GM23338 (cell line): ENCODE measurements at regions not wholly inside any gene's neighbourhood (a gene's known extent, or its start where the extent isn't known, plus 50 kb on each side); places are given as distances from the start of the nearest gene placed in this dataset.

Source experiments
- ATAC-seq: fragments of 200-7000 bp; cut with Tn5 transposase; 3 replicates; pipeline ENCODE4 v1.9.1; 2020
- DNase-seq: peaks from one replicate; pipeline ENCODE4 v3.0.0-alpha.2; 2015; ENCODE audit warnings: low spot score
- H2AFZ ChIP-seq: fragments of 200-600 bp; sonication (generic); 2 replicates; pipeline ENCODE4 v1.8.0; 2016; ENCODE audit warnings: antibody characterized with exemption, mild to moderate bottlenecking, moderate library complexity
- H3F3A ChIP-seq: fragments of 200-600 bp; sonication (generic); replicated peaks from 2 replicates; pipeline ENCODE4 v1.8.0; 2017; ENCODE audit warnings: antibody characterized with exemption, mixed run types, low read depth
- H3K27ac ChIP-seq: fragments of 200-600 bp; sonication (generic); 2 replicates; pipeline ENCODE4 v1.6.1; 2016; ENCODE audit warnings: low read depth
- H3K27me3 ChIP-seq: fragments of 200-600 bp; sonication (generic); 2 replicates; pipeline ENCODE4 v1.8.0; 2016; ENCODE audit warnings: mild to moderate bottlenecking, mixed run types, moderate library complexity; ENCODE audit not compliant: insufficient read depth
- H3K36me3 ChIP-seq: fragments of 200-600 bp; sonication (generic); 2 replicates; pipeline ENCODE4 v1.8.0; 2016; ENCODE audit warnings: mild to moderate bottlenecking; ENCODE audit not compliant: insufficient read depth
- H3K4me1 ChIP-seq: fragments of 200-600 bp; sonication (generic); 2 replicates; pipeline ENCODE4 v1.8.0; 2016; ENCODE audit warnings: mild to moderate bottlenecking, moderate library complexity; ENCODE audit not compliant: insufficient read depth
- H3K4me2 ChIP-seq: fragments of 200-600 bp; sonication (generic); 2 replicates; pipeline ENCODE4 v1.7.1; 2017; ENCODE audit warnings: mixed run types
- H3K4me3 ChIP-seq: fragments of 200-600 bp; sonication (generic); 2 replicates; pipeline ENCODE4 v1.6.1; 2016; ENCODE audit warnings: mixed run types
- H3K79me2 ChIP-seq: fragments of 200-600 bp; sonication (generic); replicated peaks from 2 replicates; pipeline ENCODE4 v1.8.0; 2017; ENCODE audit warnings: mild to moderate bottlenecking; ENCODE audit not compliant: insufficient read depth
- H3K9me2 ChIP-seq: fragments of 200-600 bp; sonication (generic); 2 replicates; pipeline ENCODE4 v1.8.0; 2017; ENCODE audit not compliant: insufficient read depth
- H4K20me1 ChIP-seq: fragments of 200-600 bp; sonication (generic); replicated peaks from 2 replicates; pipeline ENCODE4 v1.8.0; 2017; ENCODE audit warnings: mild to moderate bottlenecking; ENCODE audit not compliant: insufficient read depth
- H3K27ac Mint-ChIP-seq: 2 replicates; pipeline ENCODE4 v1.8.0; 2020; ENCODE audit warnings: inconsistent platforms, mild to moderate bottlenecking, moderate library complexity, mixed read lengths
- H3K27me3 Mint-ChIP-seq: 3 replicates; pipeline ENCODE4 v1.8.0; 2022; ENCODE audit warnings: low read depth, mild to moderate bottlenecking, moderate library complexity, mixed read lengths, inconsistent platforms; ENCODE audit not compliant: insufficient read depth, poor library complexity
- H3K36me3 Mint-ChIP-seq: 3 replicates; pipeline ENCODE4 v1.8.0; 2021; ENCODE audit warnings: low read depth, mild to moderate bottlenecking, inconsistent platforms, moderate library complexity, mixed read lengths
- H3K4me1 Mint-ChIP-seq: 3 replicates; pipeline ENCODE4 v1.8.0; 2020; ENCODE audit warnings: mild to moderate bottlenecking, inconsistent platforms, mixed read lengths
- H3K4me3 Mint-ChIP-seq: 3 replicates; pipeline ENCODE4 v1.8.0; 2021; ENCODE audit warnings: moderate library complexity, mild to moderate bottlenecking, inconsistent platforms, mixed read lengths
- H3K9me3 Mint-ChIP-seq: 3 replicates; pipeline ENCODE4 v1.8.0; 2020; ENCODE audit warnings: moderate library complexity, mild to moderate bottlenecking, inconsistent platforms, mixed read lengths
- CREB1 ChIP-seq: fragments of 250-450 bp; sonication (Bioruptor Pico); IDR thresholded peaks from 2 replicates; pipeline ENCODE4 v1.5.0; 2020; ENCODE audit warnings: low read depth, mild to moderate bottlenecking, moderate library complexity
- EZH2 ChIP-seq: fragments of 200-600 bp; sonication (generic); IDR thresholded peaks from one replicate; pipeline ENCODE4 v1.8.0; 2017; ENCODE audit warnings: antibody characterized with exemption, mild to moderate bottlenecking, low read depth; ENCODE audit not compliant: unreplicated experiment
- EZH2phosphoT487 ChIP-seq: fragments of 200-600 bp; sonication (generic); IDR thresholded peaks from one replicate; pipeline ENCODE4 v1.8.1; 2018; ENCODE audit warnings: antibody characterized with exemption; ENCODE audit not compliant: unreplicated experiment
- JUNB ChIP-seq: IDR thresholded peaks from one replicate; pipeline ENCODE4 v1.6.1; 2016; ENCODE audit warnings: antibody characterized with exemption; ENCODE audit not compliant: unreplicated experiment
- NANOG ChIP-seq: IDR thresholded peaks from 2 replicates; pipeline ENCODE4 v1.6.1; 2016; ENCODE audit warnings: antibody characterized with exemption, borderline replicate concordance
- POLR2AphosphoS5 ChIP-seq: IDR thresholded peaks from 2 replicates; pipeline ENCODE4 v1.6.1; 2016; ENCODE audit warnings: antibody characterized with exemption, low read depth
- STAT1 ChIP-seq: IDR thresholded peaks from one replicate; pipeline ENCODE4 v1.6.1; 2016; ENCODE audit warnings: antibody characterized with exemption; ENCODE audit not compliant: unreplicated experiment
- ZNF114 ChIP-seq: fragments of 250-450 bp; sonication (Bioruptor Pico); IDR thresholded peaks from 2 replicates; pipeline ENCODE4 v1.5.0; 2020; ENCODE audit warnings: mild to moderate bottlenecking, moderate library complexity
- ZNF331 ChIP-seq: fragments of 250-450 bp; sonication (Bioruptor Pico); IDR thresholded peaks from 2 replicates; pipeline ENCODE4 v1.5.0; 2020; ENCODE audit warnings: low read depth, mild to moderate bottlenecking, moderate library complexity
- TF ChIP-seq, protein P1 (sequence below): IDR thresholded peaks from one replicate; pipeline ENCODE4 v1.6.1; 2018; ENCODE audit warnings: antibody characterized with exemption; ENCODE audit not compliant: unreplicated experiment
- TF ChIP-seq, protein P2 (sequence below): IDR thresholded peaks from 2 replicates; pipeline ENCODE4 v1.6.1; 2016; ENCODE audit warnings: antibody characterized with exemption
- TF ChIP-seq, protein P3 (sequence below): fragments of 250-450 bp; sonication (Bioruptor Pico); IDR thresholded peaks from 2 replicates; pipeline ENCODE4 v1.5.0; 2020; ENCODE audit warnings: mild to moderate bottlenecking, moderate library complexity
- TF ChIP-seq, protein P4 (sequence below), 2 experiments: fragments of 200-600 bp in 1 of 2; sonication (generic) in 1 of 2; conservative IDR thresholded peaks; 2 replicates each; pipeline versions ENCODE4 v1.5.1 to v1.6.1; 2016 to 2017; ENCODE audit warnings: antibody characterized with exemption in 2 of 2, low read depth in 2 of 2, mild to moderate bottlenecking in 2 of 2, moderate library complexity in 1 of 2

DNA sequence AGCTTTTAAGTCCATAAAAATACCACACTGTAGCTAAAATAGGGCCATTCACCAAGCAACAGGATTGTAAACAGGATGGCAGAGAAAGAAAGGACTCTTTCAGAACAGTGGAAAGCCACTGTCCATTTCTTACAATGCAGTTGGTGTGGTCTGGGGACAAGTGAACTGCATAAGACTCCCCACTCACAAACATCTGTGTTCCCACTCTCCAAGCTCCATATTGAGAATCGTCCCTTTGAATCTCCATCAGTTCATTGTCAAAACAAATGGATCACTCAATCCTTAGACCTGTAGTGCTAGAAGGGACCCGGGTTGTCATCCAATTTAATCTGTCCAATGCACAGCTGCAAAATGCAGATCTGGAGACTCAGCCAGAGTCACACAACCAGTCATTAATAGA lies 347.4 kb upstream of the KLHL29 start:
- H3K79me2 ChIP-seq, result no peaks in the 10 kb centered on the region
- H3K4me3 Mint-ChIP-seq, result no peak overlapping the region

More for the DNA sequence above, 347.4 kb upstream of the KLHL29 start:
- H3F3A ChIP-seq, result no peaks in the 10 kb centered on the region
- H3K36me3 ChIP-seq, result no peaks in the 10 kb centered on the region
- Mint-ChIP-seq H3K36me3 (no peaks in the 10 kb centered on the region), H3K4me1 (peaks cover 12% of the 10 kb centered on the region; the same call in 2 of the 3 replicates), H3K9me3 (no peaks in the 10 kb centered on the region), H3K27me3 (peaks cover 5% of the 10 kb centered on the region), H3K27ac (no peak overlapping the region)
- no peaks in the 10 kb centered on the region for H3K27me3 ChIP-seq
- H2AFZ ChIP-seq, result peak overlapping the region; percentile 52
- peaks cover 5% of the 10 kb centered on the region for H3K4me1 ChIP-seq
- no peak overlapping the region for H3K4me3 ChIP-seq
- H4K20me1 ChIP-seq, result no peaks in the 10 kb centered on the region
- no peak overlapping the region for H3K27ac ChIP-seq
- peaks cover 17% of the 10 kb centered on the region for H3K9me2 ChIP-seq
- ATAC-seq (no peak), DNase-seq (no peak)
- TF ChIP-seq ZNF114 (CRISPR knock-in tag), result no peak
- no peak for TF ChIP-seq NANOG
- TF ChIP-seq, protein P1, sequence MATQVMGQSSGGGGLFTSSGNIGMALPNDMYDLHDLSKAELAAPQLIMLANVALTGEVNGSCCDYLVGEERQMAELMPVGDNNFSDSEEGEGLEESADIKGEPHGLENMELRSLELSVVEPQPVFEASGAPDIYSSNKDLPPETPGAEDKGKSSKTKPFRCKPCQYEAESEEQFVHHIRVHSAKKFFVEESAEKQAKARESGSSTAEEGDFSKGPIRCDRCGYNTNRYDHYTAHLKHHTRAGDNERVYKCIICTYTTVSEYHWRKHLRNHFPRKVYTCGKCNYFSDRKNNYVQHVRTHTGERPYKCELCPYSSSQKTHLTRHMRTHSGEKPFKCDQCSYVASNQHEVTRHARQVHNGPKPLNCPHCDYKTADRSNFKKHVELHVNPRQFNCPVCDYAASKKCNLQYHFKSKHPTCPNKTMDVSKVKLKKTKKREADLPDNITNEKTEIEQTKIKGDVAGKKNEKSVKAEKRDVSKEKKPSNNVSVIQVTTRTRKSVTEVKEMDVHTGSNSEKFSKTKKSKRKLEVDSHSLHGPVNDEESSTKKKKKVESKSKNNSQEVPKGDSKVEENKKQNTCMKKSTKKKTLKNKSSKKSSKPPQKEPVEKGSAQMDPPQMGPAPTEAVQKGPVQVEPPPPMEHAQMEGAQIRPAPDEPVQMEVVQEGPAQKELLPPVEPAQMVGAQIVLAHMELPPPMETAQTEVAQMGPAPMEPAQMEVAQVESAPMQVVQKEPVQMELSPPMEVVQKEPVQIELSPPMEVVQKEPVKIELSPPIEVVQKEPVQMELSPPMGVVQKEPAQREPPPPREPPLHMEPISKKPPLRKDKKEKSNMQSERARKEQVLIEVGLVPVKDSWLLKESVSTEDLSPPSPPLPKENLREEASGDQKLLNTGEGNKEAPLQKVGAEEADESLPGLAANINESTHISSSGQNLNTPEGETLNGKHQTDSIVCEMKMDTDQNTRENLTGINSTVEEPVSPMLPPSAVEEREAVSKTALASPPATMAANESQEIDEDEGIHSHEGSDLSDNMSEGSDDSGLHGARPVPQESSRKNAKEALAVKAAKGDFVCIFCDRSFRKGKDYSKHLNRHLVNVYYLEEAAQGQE, result no peak
- TF ChIP-seq STAT1, result no peak
- TF ChIP-seq CREB1, result no peak
- TF ChIP-seq, protein P2, sequence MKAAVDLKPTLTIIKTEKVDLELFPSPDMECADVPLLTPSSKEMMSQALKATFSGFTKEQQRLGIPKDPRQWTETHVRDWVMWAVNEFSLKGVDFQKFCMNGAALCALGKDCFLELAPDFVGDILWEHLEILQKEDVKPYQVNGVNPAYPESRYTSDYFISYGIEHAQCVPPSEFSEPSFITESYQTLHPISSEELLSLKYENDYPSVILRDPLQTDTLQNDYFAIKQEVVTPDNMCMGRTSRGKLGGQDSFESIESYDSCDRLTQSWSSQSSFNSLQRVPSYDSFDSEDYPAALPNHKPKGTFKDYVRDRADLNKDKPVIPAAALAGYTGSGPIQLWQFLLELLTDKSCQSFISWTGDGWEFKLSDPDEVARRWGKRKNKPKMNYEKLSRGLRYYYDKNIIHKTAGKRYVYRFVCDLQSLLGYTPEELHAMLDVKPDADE, result no peak
- TF ChIP-seq ZNF331 (CRISPR knock-in tag), result no peak
- TF ChIP-seq, protein P3, sequence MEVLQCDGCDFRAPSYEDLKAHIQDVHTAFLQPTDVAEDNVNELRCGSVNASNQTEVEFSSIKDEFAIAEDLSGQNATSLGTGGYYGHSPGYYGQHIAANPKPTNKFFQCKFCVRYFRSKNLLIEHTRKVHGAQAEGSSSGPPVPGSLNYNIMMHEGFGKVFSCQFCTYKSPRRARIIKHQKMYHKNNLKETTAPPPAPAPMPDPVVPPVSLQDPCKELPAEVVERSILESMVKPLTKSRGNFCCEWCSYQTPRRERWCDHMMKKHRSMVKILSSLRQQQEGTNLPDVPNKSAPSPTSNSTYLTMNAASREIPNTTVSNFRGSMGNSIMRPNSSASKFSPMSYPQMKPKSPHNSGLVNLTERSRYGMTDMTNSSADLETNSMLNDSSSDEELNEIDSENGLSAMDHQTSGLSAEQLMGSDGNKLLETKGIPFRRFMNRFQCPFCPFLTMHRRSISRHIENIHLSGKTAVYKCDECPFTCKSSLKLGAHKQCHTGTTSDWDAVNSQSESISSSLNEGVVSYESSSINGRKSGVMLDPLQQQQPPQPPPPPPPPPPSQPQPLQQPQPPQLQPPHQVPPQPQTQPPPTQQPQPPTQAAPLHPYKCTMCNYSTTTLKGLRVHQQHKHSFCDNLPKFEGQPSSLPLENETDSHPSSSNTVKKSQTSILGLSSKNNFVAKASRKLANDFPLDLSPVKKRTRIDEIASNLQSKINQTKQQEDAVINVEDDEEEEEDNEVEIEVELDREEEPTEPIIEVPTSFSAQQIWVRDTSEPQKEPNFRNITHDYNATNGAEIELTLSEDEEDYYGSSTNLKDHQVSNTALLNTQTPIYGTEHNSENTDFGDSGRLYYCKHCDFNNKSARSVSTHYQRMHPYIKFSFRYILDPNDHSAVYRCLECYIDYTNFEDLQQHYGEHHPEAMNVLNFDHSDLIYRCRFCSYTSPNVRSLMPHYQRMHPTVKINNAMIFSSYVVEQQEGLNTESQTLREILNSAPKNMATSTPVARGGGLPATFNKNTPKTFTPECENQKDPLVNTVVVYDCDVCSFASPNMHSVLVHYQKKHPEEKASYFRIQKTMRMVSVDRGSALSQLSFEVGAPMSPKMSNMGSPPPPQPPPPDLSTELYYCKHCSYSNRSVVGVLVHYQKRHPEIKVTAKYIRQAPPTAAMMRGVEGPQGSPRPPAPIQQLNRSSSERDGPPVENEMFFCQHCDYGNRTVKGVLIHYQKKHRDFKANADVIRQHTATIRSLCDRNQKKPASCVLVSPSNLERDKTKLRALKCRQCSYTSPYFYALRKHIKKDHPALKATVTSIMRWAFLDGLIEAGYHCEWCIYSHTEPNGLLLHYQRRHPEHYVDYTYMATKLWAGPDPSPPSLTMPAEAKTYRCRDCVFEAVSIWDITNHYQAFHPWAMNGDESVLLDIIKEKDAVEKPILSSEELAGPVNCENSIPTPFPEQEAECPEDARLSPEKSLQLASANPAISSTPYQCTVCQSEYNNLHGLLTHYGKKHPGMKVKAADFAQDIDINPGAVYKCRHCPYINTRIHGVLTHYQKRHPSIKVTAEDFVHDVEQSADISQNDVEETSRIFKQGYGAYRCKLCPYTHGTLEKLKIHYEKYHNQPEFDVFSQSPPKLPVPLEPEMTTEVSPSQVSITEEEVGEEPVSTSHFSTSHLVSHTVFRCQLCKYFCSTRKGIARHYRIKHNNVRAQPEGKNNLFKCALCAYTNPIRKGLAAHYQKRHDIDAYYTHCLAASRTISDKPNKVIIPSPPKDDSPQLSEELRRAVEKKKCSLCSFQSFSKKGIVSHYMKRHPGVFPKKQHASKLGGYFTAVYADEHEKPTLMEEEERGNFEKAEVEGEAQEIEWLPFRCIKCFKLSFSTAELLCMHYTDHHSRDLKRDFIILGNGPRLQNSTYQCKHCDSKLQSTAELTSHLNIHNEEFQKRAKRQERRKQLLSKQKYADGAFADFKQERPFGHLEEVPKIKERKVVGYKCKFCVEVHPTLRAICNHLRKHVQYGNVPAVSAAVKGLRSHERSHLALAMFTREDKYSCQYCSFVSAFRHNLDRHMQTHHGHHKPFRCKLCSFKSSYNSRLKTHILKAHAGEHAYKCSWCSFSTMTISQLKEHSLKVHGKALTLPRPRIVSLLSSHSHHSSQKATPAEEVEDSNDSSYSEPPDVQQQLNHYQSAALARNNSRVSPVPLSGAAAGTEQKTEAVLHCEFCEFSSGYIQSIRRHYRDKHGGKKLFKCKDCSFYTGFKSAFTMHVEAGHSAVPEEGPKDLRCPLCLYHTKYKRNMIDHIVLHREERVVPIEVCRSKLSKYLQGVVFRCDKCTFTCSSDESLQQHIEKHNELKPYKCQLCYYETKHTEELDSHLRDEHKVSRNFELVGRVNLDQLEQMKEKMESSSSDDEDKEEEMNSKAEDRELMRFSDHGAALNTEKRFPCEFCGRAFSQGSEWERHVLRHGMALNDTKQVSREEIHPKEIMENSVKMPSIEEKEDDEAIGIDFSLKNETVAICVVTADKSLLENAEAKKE (CRISPR knock-in tag), result no peak
- TF ChIP-seq EZH2phosphoT487, result no peak
- TF ChIP-seq POLR2AphosphoS5, result no peak
- TF ChIP-seq, protein P4, sequence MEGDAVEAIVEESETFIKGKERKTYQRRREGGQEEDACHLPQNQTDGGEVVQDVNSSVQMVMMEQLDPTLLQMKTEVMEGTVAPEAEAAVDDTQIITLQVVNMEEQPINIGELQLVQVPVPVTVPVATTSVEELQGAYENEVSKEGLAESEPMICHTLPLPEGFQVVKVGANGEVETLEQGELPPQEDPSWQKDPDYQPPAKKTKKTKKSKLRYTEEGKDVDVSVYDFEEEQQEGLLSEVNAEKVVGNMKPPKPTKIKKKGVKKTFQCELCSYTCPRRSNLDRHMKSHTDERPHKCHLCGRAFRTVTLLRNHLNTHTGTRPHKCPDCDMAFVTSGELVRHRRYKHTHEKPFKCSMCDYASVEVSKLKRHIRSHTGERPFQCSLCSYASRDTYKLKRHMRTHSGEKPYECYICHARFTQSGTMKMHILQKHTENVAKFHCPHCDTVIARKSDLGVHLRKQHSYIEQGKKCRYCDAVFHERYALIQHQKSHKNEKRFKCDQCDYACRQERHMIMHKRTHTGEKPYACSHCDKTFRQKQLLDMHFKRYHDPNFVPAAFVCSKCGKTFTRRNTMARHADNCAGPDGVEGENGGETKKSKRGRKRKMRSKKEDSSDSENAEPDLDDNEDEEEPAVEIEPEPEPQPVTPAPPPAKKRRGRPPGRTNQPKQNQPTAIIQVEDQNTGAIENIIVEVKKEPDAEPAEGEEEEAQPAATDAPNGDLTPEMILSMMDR (conservative IDR thresholded peaks at IDR 0.05; ENCODE audit: low read depth in 2 of 2), result no peak
- TF ChIP-seq JUNB, result no peak
- no peak for TF ChIP-seq EZH2
- no peak overlapping the region for H3K4me2 ChIP-seq
